Midbrain (tissue), 1 donor: ENCODE measurements at regions not wholly inside any gene's neighbourhood (a gene's known extent, or its start where the extent isn't known, plus 50 kb on each side); places are given as distances from the start of the nearest gene placed in this dataset.
A peak's percentile ranks its signal among the peaks of the same experiment; 100 is the strongest.
"Not testable (repeated sequence)": the region's sequence is repeated elsewhere in the genome, so short reads cannot be mapped to it uniquely, and the experiment has no call there.

Experiments used
- DNase-seq: peaks from one replicate; lab custom pipeline; 2025; lab: John Stamatoyannopoulos, UW

- DNase-seq: no peak
These were observed 128.3 kb upstream of the MIR17HG start for GRCh38 chr13:91219201-91219600.

- DNase-seq: no peak
These were observed 126.6 kb upstream of the MIR17HG start for GRCh38 chr13:91220872-91221271.

GRCh38 chr13:91228108-91228507, 119.4 kb upstream of the MIR17HG start:
- no peak for DNase-seq

GRCh38 chr13:91228940-91229339, 118.5 kb upstream of the MIR17HG start:
- DNase-seq: no peak

- DNase-seq: no peak
These were observed 114.8 kb upstream of the MIR17HG start for GRCh38 chr13:91232716-91233115.

GRCh38 chr13:91233291-91233690, 114.2 kb upstream of the MIR17HG start:
- no peak for DNase-seq

- no peak for DNase-seq
These were observed 111.3 kb upstream of the MIR17HG start for GRCh38 chr13:91236182-91236581.

GRCh38 chr13:91236921-91237320, 110.6 kb upstream of the MIR17HG start:
- no peak for DNase-seq

- DNase-seq: no peak
These were observed 109.5 kb upstream of the MIR17HG start for GRCh38 chr13:91238036-91238435.

- DNase-seq: no peak
These were observed 107.1 kb upstream of the MIR17HG start for GRCh38 chr13:91240341-91240740.

- DNase-seq: no peak
These were observed 106.1 kb upstream of the MIR17HG start for GRCh38 chr13:91241221-91241933.

- DNase-seq: no peak
These were observed 104.8 kb upstream of the MIR17HG start for GRCh38 chr13:91242652-91243051.

- no peak for DNase-seq
These were observed 102.2 kb upstream of the MIR17HG start for GRCh38 chr13:91245288-91245687.

GRCh38 chr13:91247768-91248167, 99.7 kb upstream of the MIR17HG start:
- DNase-seq: peak; percentile 7

GRCh38 chr13:91248249-91248648, 99.2 kb upstream of the MIR17HG start:
- DNase-seq: no peak

- DNase-seq: no peak
These were observed 98.1 kb upstream of the MIR17HG start for GRCh38 chr13:91249370-91249769.

- no peak for DNase-seq
These were observed 97.6 kb upstream of the MIR17HG start for GRCh38 chr13:91249861-91250260.

GRCh38 chr13:91251573-91251972, 95.9 kb upstream of the MIR17HG start:
- DNase-seq: not testable (repeated sequence)

GRCh38 chr13:91264484-91264883, 83.0 kb upstream of the MIR17HG start:
- DNase-seq: no peak

- no peak for DNase-seq
These were observed 78.2 kb upstream of the MIR17HG start for GRCh38 chr13:91269237-91269636.

GRCh38 chr13:91270031-91270430, 77.5 kb upstream of the MIR17HG start:
- DNase-seq: no peak

- DNase-seq: no peak
These were observed 75.2 kb upstream of the MIR17HG start for GRCh38 chr13:91272235-91272777.

GRCh38 chr13:91273675-91274074, 73.8 kb upstream of the MIR17HG start:
- DNase-seq: no peak
